HG03575 (cell line): ENCODE measurements at regions not wholly inside any gene's neighbourhood (a gene's known extent, or its start where the extent isn't known, plus 50 kb on each side); places are given as distances from the start of the nearest gene placed in this dataset.

Source experiments
- ATAC-seq: cut with Tn5 transposase; IDR thresholded peaks from one replicate; pipeline ENCODE4 v1.9.1; 2021; ENCODE audit not compliant: unreplicated experiment, insufficient number of reproducible peaks, low FRiP score; ENCODE audit errors: extremely low read depth

GRCh38 chr21:16005996-16006395 is 276.2 kb downstream of the USP25 start:
- ATAC-seq, result no peak

GRCh38 chr21:16007943-16008342 is 278.2 kb downstream of the USP25 start:
- no peak for ATAC-seq

- no peak for ATAC-seq
Observed at GRCh38 chr21:16011719-16012118, 281.9 kb downstream of the USP25 start.

GRCh38 chr21:16013570-16013969 is 283.8 kb downstream of the USP25 start:
- ATAC-seq, result no peak

GRCh38 chr21:16020878-16021277 is 291.1 kb downstream of the USP25 start:
- no peak for ATAC-seq

- no peak for ATAC-seq
Observed at GRCh38 chr21:16022116-16022515, 292.3 kb downstream of the USP25 start.

GRCh38 chr21:16022921-16023320 is 293.1 kb downstream of the USP25 start:
- no peak for ATAC-seq

GRCh38 chr21:16028142-16028541 is 298.4 kb downstream of the USP25 start:
- no peak for ATAC-seq

- no peak for ATAC-seq
Observed at GRCh38 chr21:16028941-16029464, 299.2 kb downstream of the USP25 start.

GRCh38 chr21:16033193-16033592 is 303.4 kb downstream of the USP25 start:
- no peak for ATAC-seq

- no peak for ATAC-seq
Observed at GRCh38 chr21:16034446-16035190, 304.8 kb downstream of the USP25 start.

- ATAC-seq, result no peak
Observed at GRCh38 chr21:16037421-16037955, 307.7 kb downstream of the USP25 start.

GRCh38 chr21:16040601-16041000 is 310.8 kb downstream of the USP25 start:
- no peak for ATAC-seq

GRCh38 chr21:16044676-16045075 is 314.9 kb downstream of the USP25 start:
- ATAC-seq, result no peak

- no peak for ATAC-seq
Observed at GRCh38 chr21:16046656-16047330, 317.0 kb downstream of the USP25 start.

GRCh38 chr21:16047904-16048303 is 318.1 kb downstream of the USP25 start:
- ATAC-seq, result no peak

- ATAC-seq, result no peak
Observed at GRCh38 chr21:16055014-16055413, 325.2 kb downstream of the USP25 start.

- ATAC-seq, result no peak
Observed at GRCh38 chr21:16058896-16059295, 329.1 kb downstream of the USP25 start.

GRCh38 chr21:16059981-16060380 is 330.2 kb downstream of the USP25 start:
- no peak for ATAC-seq

- ATAC-seq, result no peak
Observed at GRCh38 chr21:16061194-16061593, 331.4 kb downstream of the USP25 start.
